Suprapubic skin (tissue), 4 donors: ENCODE measurements at regions not wholly inside any gene's neighbourhood (a gene's known extent, or its start where the extent isn't known, plus 50 kb on each side); places are given as distances from the start of the nearest gene placed in this dataset.

Source experiments
- EP300 ChIP-seq: sonication (generic); formaldehyde crosslinking; IDR thresholded peaks from one replicate; pipeline ENCODE4 v1.6.1; 2017; ENCODE audit warnings: antibody characterized with exemption
- POLR2A ChIP-seq, 2 donors: fragments of 450-650 bp; IDR thresholded peaks; one replicate each; pipeline ENCODE4 v1.6.1; 2017; ENCODE audit warnings: antibody characterized with exemption in 2 of 2, mild to moderate bottlenecking in 2 of 2, moderate library complexity in 2 of 2
- POLR2AphosphoS5 ChIP-seq, 3 donors: sonication (generic); formaldehyde crosslinking; IDR thresholded peaks; one replicate each; pipeline ENCODE4 v1.6.1; 2017; ENCODE audit warnings: antibody characterized with exemption in 3 of 3
- TF ChIP-seq, protein P1 (sequence below), 2 donors: fragments of 200-600 bp in 1 of 2; fragments of 450-650 bp in 1 of 2; sonication (generic) in 1 of 2; IDR thresholded peaks; one replicate each; pipeline ENCODE4 v1.5.1; 2016 to 2019; ENCODE audit warnings: antibody characterized with exemption in 2 of 2, mild to moderate bottlenecking in 1 of 2, moderate library complexity in 1 of 2

- TF ChIP-seq, protein P1, sequence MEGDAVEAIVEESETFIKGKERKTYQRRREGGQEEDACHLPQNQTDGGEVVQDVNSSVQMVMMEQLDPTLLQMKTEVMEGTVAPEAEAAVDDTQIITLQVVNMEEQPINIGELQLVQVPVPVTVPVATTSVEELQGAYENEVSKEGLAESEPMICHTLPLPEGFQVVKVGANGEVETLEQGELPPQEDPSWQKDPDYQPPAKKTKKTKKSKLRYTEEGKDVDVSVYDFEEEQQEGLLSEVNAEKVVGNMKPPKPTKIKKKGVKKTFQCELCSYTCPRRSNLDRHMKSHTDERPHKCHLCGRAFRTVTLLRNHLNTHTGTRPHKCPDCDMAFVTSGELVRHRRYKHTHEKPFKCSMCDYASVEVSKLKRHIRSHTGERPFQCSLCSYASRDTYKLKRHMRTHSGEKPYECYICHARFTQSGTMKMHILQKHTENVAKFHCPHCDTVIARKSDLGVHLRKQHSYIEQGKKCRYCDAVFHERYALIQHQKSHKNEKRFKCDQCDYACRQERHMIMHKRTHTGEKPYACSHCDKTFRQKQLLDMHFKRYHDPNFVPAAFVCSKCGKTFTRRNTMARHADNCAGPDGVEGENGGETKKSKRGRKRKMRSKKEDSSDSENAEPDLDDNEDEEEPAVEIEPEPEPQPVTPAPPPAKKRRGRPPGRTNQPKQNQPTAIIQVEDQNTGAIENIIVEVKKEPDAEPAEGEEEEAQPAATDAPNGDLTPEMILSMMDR (IDR thresholded peaks at IDR 0.05): no peak
- TF ChIP-seq POLR2A (IDR thresholded peaks at IDR 0.05): no peak
- no peak for TF ChIP-seq POLR2AphosphoS5 (IDR thresholded peaks at IDR 0.05)
- no peak for TF ChIP-seq EP300
Observed at GRCh38 chr3:21912711-21913110, 161.7 kb upstream of the ZNF385D start.
